Activated naive CD8-positive, alpha-beta T cell treated with anti-CD3 and anti-CD28 coated beads, Interleukin-2, amount 50 U/mL, for 24 hours (primary cell): ENCODE measurements at regions not wholly inside any gene's neighbourhood (a gene's known extent, or its start where the extent isn't known, plus 50 kb on each side); places are given as distances from the start of the nearest gene placed in this dataset.

Source experiments
- ATAC-seq: fragments of 150-1000 bp; cut with Tn5 transposase; one replicate; pipeline ENCODE4 v1.10.0; 2021
- DNase-seq: peaks from one replicate; pipeline ENCODE4 v3.0.0; 2021
- H3K27ac Mint-ChIP-seq: one replicate; pipeline ENCODE4 v1.8.0; 2021; ENCODE audit warnings: mild to moderate bottlenecking, mixed read lengths
- H3K27me3 Mint-ChIP-seq: one replicate; pipeline ENCODE4 v1.8.0; 2021; ENCODE audit warnings: mixed read lengths
- H3K36me3 Mint-ChIP-seq: one replicate; pipeline ENCODE4 v1.8.0; 2021; ENCODE audit warnings: low read depth, mixed read lengths
- H3K4me1 Mint-ChIP-seq: one replicate; pipeline ENCODE4 v1.8.0; 2021; ENCODE audit warnings: mixed read lengths
- H3K4me3 Mint-ChIP-seq: one replicate; pipeline ENCODE4 v1.8.0; 2021; ENCODE audit warnings: mild to moderate bottlenecking, moderate library complexity, mixed read lengths
- H3K9me3 Mint-ChIP-seq: one replicate; pipeline ENCODE4 v1.8.0; 2021; ENCODE audit warnings: mixed read lengths

GRCh38 chr4:126838941-126839679 lies 793.6 kb upstream of the INTU start:
- Mint-ChIP-seq H3K4me3 (no peak overlapping the region), H3K27ac (no peak overlapping the region)

GRCh38 chr4:126843492-126844067 lies 789.2 kb upstream of the INTU start:
- ATAC-seq (no peak), DNase-seq (no peak)
- Mint-ChIP-seq H3K4me3 (no peak overlapping the region), H3K27ac (no peak overlapping the region), H3K27me3 (no peaks in the 10 kb centered on the region), H3K9me3 (peaks cover 7% of the 10 kb centered on the region), H3K4me1 (no peaks in the 10 kb centered on the region), H3K36me3 (no peaks in the 10 kb centered on the region)

More at GRCh38 chr4:126838941-126839679, 793.6 kb upstream of the INTU start:
- Mint-ChIP-seq H3K27me3 (no peaks in the 10 kb centered on the region), H3K36me3 (no peaks in the 10 kb centered on the region), H3K4me1 (no peaks in the 10 kb centered on the region), H3K9me3 (peaks cover 12% of the 10 kb centered on the region)
- ATAC-seq (no peak), DNase-seq (no peak)

- Mint-ChIP-seq H3K4me3 (no peak overlapping the region), H3K9me3 (peaks cover 2% of the 10 kb centered on the region), H3K36me3 (no peaks in the 10 kb centered on the region), H3K27ac (no peak overlapping the region), H3K27me3 (no peaks in the 10 kb centered on the region), H3K4me1 (no peaks in the 10 kb centered on the region)
- ATAC-seq (no peak), DNase-seq (no peak)
Observed at GRCh38 chr4:126850286-126850685, 782.5 kb upstream of the INTU start.

- H3K36me3 Mint-ChIP-seq = no peaks in the 10 kb centered on the region
- no peaks in the 10 kb centered on the region for H3K27me3 Mint-ChIP-seq
- H3K9me3 Mint-ChIP-seq = no peaks in the 10 kb centered on the region
- no peak overlapping the region for H3K4me3 Mint-ChIP-seq
- H3K4me1 Mint-ChIP-seq = no peaks in the 10 kb centered on the region
- ATAC-seq = no peak
- DNase-seq = no peak
- H3K27ac Mint-ChIP-seq = no peak overlapping the region
Observed at GRCh38 chr4:126851391-126851790, 781.4 kb upstream of the INTU start.

GRCh38 chr4:126853715-126854114 lies 779.0 kb upstream of the INTU start:
- no peak overlapping the region for H3K4me3 Mint-ChIP-seq

GRCh38 chr4:126856906-126857305 lies 775.9 kb upstream of the INTU start:
- ATAC-seq = no peak
- Mint-ChIP-seq H3K9me3 (peaks cover 13% of the 10 kb centered on the region), H3K27ac (no peak overlapping the region), H3K36me3 (no peaks in the 10 kb centered on the region), H3K4me1 (no peaks in the 10 kb centered on the region), H3K27me3 (no peaks in the 10 kb centered on the region), H3K4me3 (no peak overlapping the region)
- DNase-seq = no peak

More at GRCh38 chr4:126853715-126854114, 779.0 kb upstream of the INTU start:
- DNase-seq = no peak
- Mint-ChIP-seq H3K9me3 (peaks cover 2% of the 10 kb centered on the region), H3K27me3 (no peaks in the 10 kb centered on the region), H3K4me1 (no peaks in the 10 kb centered on the region), H3K27ac (no peak overlapping the region), H3K36me3 (no peaks in the 10 kb centered on the region)
- no peak for ATAC-seq

GRCh38 chr4:126859314-126859713 lies 773.4 kb upstream of the INTU start:
- Mint-ChIP-seq H3K4me1 (no peaks in the 10 kb centered on the region), H3K27me3 (no peaks in the 10 kb centered on the region), H3K36me3 (no peaks in the 10 kb centered on the region), H3K9me3 (peaks cover 13% of the 10 kb centered on the region), H3K4me3 (no peak overlapping the region), H3K27ac (no peak overlapping the region)
- ATAC-seq (no peak), DNase-seq (no peak)

GRCh38 chr4:126859872-126860271 lies 772.9 kb upstream of the INTU start:
- no peak overlapping the region for H3K27ac Mint-ChIP-seq
- DNase-seq = no peak
- no peaks in the 10 kb centered on the region for H3K4me1 Mint-ChIP-seq
- no peaks in the 10 kb centered on the region for H3K27me3 Mint-ChIP-seq
- H3K4me3 Mint-ChIP-seq = no peak overlapping the region
- ATAC-seq = no peak
- H3K36me3 Mint-ChIP-seq = no peaks in the 10 kb centered on the region
- peaks cover 13% of the 10 kb centered on the region for H3K9me3 Mint-ChIP-seq

GRCh38 chr4:126860308-126860707 lies 772.4 kb upstream of the INTU start:
- Mint-ChIP-seq H3K4me1 (no peaks in the 10 kb centered on the region), H3K27me3 (no peaks in the 10 kb centered on the region), H3K27ac (no peak overlapping the region), H3K36me3 (no peaks in the 10 kb centered on the region), H3K4me3 (no peak overlapping the region), H3K9me3 (peaks cover 13% of the 10 kb centered on the region)
- DNase-seq = no peak
- no peak for ATAC-seq

- H3K9me3 Mint-ChIP-seq = peaks cover 33% of the 10 kb centered on the region
- ATAC-seq (no peak), DNase-seq (no peak)
- peaks cover 2% of the 10 kb centered on the region for H3K36me3 Mint-ChIP-seq
- no peaks in the 10 kb centered on the region for H3K27me3 Mint-ChIP-seq
- H3K4me3 Mint-ChIP-seq = no peak overlapping the region
- no peak overlapping the region for H3K27ac Mint-ChIP-seq
- no peaks in the 10 kb centered on the region for H3K4me1 Mint-ChIP-seq
Observed at GRCh38 chr4:126869967-126870366, 762.8 kb upstream of the INTU start.

GRCh38 chr4:126871810-126872209 lies 760.9 kb upstream of the INTU start:
- no peak for DNase-seq
- Mint-ChIP-seq H3K4me3 (no peak overlapping the region), H3K9me3 (peaks cover 33% of the 10 kb centered on the region), H3K4me1 (no peaks in the 10 kb centered on the region), H3K27me3 (no peaks in the 10 kb centered on the region), H3K36me3 (peaks cover 2% of the 10 kb centered on the region), H3K27ac (no peak overlapping the region)
- ATAC-seq = no peak

- no peak for ATAC-seq
- H3K4me1 Mint-ChIP-seq = no peaks in the 10 kb centered on the region
- peaks cover 30% of the 10 kb centered on the region for H3K9me3 Mint-ChIP-seq
Observed at GRCh38 chr4:126874533-126874932, 758.2 kb upstream of the INTU start.

GRCh38 chr4:126888968-126889367 lies 743.8 kb upstream of the INTU start:
- Mint-ChIP-seq H3K27me3 (no peaks in the 10 kb centered on the region), H3K9me3 (no peaks in the 10 kb centered on the region), H3K36me3 (no peaks in the 10 kb centered on the region), H3K27ac (no peak overlapping the region), H3K4me1 (no peaks in the 10 kb centered on the region), H3K4me3 (no peak overlapping the region)
- DNase-seq (no peak), ATAC-seq (no peak)

More at GRCh38 chr4:126874533-126874932, 758.2 kb upstream of the INTU start:
- Mint-ChIP-seq H3K4me3 (no peak overlapping the region), H3K36me3 (no peaks in the 10 kb centered on the region), H3K27me3 (no peaks in the 10 kb centered on the region), H3K27ac (no peak overlapping the region)
- DNase-seq = no peak

- H3K36me3 Mint-ChIP-seq = no peaks in the 10 kb centered on the region
- no peak overlapping the region for H3K4me3 Mint-ChIP-seq
- H3K9me3 Mint-ChIP-seq = no peaks in the 10 kb centered on the region
- DNase-seq (no peak), ATAC-seq (no peak)
- no peaks in the 10 kb centered on the region for H3K27me3 Mint-ChIP-seq
- H3K27ac Mint-ChIP-seq = no peak overlapping the region
- H3K4me1 Mint-ChIP-seq = no peaks in the 10 kb centered on the region
Observed at GRCh38 chr4:126890383-126890782, 742.4 kb upstream of the INTU start.

- no peak overlapping the region for H3K4me3 Mint-ChIP-seq
- no peaks in the 10 kb centered on the region for H3K36me3 Mint-ChIP-seq
- no peak for ATAC-seq
- no peaks in the 10 kb centered on the region for H3K4me1 Mint-ChIP-seq
- no peaks in the 10 kb centered on the region for H3K27me3 Mint-ChIP-seq
- no peak overlapping the region for H3K27ac Mint-ChIP-seq
- no peak for DNase-seq
- peaks cover 5% of the 10 kb centered on the region for H3K9me3 Mint-ChIP-seq
Observed at GRCh38 chr4:126890994-126891393, 741.8 kb upstream of the INTU start.
